ENCODE measurements at regions not wholly inside any gene's neighbourhood (a gene's known extent, or its start where the extent isn't known, plus 50 kb on each side); places are given as distances from the start of the nearest gene placed in this dataset.

- TF ChIP-seq EZH2 (IDR thresholded peaks at IDR 0.05; ENCODE audit: low read length, missing control alignments) (no peak), CTCF (conservative IDR thresholded peaks at IDR 0.05 in 1 of 2, IDR thresholded peaks at IDR 0.05 in 1 of 2; ENCODE audit: low read depth in 1 of 2, low read length in 2 of 2) (no peak)
Observed at GRCh38 chr16:6642271-6642670, 690.4 kb upstream of the RBFOX1 start.

Measured in fibroblast of lung (primary cell).